ENCODE measurements at regions not wholly inside any gene's neighbourhood (a gene's known extent, or its start where the extent isn't known, plus 50 kb on each side); places are given as distances from the start of the nearest gene placed in this dataset.

DNA sequence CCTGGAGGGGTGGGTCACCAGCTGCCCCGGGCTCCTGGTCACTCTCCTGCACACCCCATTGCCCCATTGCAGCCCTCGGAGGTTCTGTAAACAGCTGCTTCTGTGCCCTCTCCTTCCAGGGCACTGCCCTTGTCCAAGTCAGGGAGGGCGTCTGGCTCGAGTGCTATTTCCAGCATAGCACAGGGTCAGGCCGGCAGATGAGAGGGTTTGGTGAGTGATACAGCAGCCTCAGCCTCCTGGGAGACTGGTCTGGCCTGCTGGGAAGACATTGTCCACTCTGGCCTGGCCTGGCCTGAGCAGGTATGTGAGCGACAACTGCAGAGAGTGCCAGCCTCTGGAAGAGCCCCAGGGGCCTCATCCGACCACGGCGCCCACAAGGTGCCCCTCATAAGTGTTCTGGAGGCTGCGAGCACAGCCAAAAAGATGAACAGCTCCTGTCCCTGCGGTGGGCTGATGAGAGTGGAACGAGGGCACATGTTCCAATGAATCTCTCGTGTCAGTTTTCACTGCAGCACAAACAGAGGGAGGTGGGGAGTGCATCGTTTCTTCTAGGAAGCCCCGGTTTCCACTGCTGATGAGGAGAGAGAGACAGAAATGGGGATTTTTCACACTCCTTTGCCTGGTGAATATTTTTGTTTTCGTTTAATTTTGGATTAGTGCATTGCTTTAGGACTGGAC lies 105.8 kb upstream of the SDK2 start:
- H3K27ac ChIP-seq: no peak overlapping the region
- H3K36me3 ChIP-seq: no peaks in the 10 kb centered on the region
- intact Hi-C loops (cut with DNase I; ENCODE audit: low total_unique reads): no loop called here
- TF ChIP-seq POLR2A (IDR thresholded peaks at IDR 0.05): no peak
- TF ChIP-seq, protein P1, sequence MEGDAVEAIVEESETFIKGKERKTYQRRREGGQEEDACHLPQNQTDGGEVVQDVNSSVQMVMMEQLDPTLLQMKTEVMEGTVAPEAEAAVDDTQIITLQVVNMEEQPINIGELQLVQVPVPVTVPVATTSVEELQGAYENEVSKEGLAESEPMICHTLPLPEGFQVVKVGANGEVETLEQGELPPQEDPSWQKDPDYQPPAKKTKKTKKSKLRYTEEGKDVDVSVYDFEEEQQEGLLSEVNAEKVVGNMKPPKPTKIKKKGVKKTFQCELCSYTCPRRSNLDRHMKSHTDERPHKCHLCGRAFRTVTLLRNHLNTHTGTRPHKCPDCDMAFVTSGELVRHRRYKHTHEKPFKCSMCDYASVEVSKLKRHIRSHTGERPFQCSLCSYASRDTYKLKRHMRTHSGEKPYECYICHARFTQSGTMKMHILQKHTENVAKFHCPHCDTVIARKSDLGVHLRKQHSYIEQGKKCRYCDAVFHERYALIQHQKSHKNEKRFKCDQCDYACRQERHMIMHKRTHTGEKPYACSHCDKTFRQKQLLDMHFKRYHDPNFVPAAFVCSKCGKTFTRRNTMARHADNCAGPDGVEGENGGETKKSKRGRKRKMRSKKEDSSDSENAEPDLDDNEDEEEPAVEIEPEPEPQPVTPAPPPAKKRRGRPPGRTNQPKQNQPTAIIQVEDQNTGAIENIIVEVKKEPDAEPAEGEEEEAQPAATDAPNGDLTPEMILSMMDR (IDR thresholded peaks at IDR 0.05): no peak
- no peaks in the 10 kb centered on the region for H3K27me3 ChIP-seq
- no peaks in the 10 kb centered on the region for H3K4me1 ChIP-seq
- no peak overlapping the region for H3K4me3 ChIP-seq
- H3K9me3 ChIP-seq: no peaks in the 10 kb centered on the region
- no peak for DNase-seq

DNA sequence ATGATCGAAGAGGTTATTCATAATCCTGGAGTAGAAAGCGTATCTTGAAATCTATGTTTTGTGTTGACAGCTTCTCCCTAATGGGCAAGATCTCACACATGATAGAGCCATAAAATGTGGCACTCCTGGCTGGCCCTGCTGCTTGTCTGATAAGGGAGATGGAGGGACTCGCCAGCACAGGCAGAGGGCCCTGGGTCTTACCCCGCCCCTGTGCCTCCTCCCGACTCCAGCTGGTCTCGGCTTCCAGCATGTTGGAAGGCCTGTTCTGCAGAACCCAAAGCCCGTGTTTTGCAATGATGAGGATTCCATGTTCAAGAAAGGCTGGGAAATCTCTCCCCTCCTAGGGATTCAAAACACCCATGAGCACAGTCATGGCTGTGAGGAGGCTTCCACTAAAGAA lies 106.7 kb upstream of the SDK2 start:
- intact Hi-C loops (cut with DNase I; ENCODE audit: low total_unique reads): no loop called here
- H3K36me3 ChIP-seq: no peaks in the 10 kb centered on the region
- H3K4me3 ChIP-seq: no peak overlapping the region
- no peaks in the 10 kb centered on the region for H3K27me3 ChIP-seq
- TF ChIP-seq POLR2A (IDR thresholded peaks at IDR 0.05): no peak
- TF ChIP-seq, protein P1 (IDR thresholded peaks at IDR 0.05): no peak
- H3K4me1 ChIP-seq: no peaks in the 10 kb centered on the region
- no peak overlapping the region for H3K27ac ChIP-seq
- H3K9me3 ChIP-seq: no peaks in the 10 kb centered on the region
- DNase-seq: no peak

DNA sequence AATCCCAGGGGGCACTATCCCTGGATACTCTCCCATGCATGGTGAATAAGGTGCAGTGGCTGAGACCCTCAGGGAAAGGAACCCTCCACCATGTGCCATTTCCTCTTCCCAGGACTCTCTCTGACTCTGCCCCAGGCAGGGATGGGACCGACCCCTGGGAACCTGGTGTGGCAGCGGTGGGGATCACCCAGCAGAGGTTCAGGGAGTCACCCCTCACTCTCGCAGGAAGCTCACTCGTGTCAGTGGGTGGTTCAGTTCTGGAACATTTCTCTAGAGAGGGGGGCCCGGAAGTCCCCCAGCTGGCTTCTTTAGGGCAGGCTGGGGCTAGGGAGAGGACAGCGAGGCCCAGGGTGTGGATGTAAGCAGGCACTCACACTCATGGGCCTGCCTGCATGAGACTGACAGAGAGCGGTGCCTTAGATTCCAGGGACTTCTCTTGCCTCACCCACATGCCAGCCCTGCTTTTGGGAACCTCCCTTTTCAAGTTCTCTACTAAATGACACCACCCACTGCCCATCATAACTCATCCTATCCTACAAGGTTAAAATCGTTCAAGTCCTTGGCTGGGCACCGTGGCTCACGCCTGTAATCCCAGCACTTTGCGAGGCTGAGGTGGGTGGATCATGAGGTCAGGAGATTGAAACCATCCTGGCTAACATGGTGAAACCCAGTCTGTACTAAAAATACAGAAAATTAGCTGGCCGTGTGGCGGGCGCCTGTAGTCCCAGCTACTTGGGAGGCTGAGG lies 109.7 kb upstream of the SDK2 start:
- intact Hi-C loops (cut with DNase I; ENCODE audit: low total_unique reads): no loop called here
- Histone ChIP-seq H3K4me3 (no peak overlapping the region), H3K27ac (no peak overlapping the region), H3K4me1 (no peaks in the 10 kb centered on the region), H3K27me3 (no peaks in the 10 kb centered on the region), H3K36me3 (no peaks in the 10 kb centered on the region), H3K9me3 (no peaks in the 10 kb centered on the region)
- DNase-seq: no peak
- TF ChIP-seq, protein P1 (IDR thresholded peaks at IDR 0.05): no peak
- no peak for TF ChIP-seq POLR2A (IDR thresholded peaks at IDR 0.05)

DNA sequence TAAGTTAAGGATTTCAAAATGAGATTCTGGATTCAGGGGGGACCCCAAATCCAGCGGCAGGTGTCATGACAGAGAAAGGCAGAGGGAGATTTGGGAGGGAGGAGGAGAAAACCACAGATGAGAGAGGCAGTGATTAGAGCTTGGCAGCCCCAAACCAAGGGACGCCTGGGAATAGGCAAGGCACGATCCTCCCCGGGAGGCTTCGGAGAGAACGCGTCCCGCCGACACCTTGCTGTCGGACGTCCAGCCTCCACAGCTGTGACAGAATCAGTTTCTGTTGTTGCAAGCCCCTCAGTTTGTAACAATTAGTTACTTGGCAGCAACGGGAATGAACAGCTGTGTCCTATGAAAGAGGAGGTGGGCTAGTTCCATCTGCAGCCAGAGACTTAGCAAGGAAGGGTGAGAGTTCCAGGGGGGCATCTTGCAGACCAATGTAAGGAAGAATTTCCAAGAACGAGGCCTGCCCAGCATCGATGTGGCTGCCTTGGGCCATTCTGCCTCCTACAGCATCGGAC lies 110.7 kb upstream of the SDK2 start:
- no peaks in the 10 kb centered on the region for H3K27me3 ChIP-seq
- H3K36me3 ChIP-seq: no peaks in the 10 kb centered on the region
- no peak overlapping the region for H3K27ac ChIP-seq
- no peaks in the 10 kb centered on the region for H3K9me3 ChIP-seq
- no peak for TF ChIP-seq POLR2A (IDR thresholded peaks at IDR 0.05)
- TF ChIP-seq, protein P1 (IDR thresholded peaks at IDR 0.05): no peak
- intact Hi-C loops (cut with DNase I; ENCODE audit: low total_unique reads): no loop called here
- H3K4me1 ChIP-seq: no peaks in the 10 kb centered on the region
- no peak for DNase-seq
- H3K4me3 ChIP-seq: no peak overlapping the region

DNA sequence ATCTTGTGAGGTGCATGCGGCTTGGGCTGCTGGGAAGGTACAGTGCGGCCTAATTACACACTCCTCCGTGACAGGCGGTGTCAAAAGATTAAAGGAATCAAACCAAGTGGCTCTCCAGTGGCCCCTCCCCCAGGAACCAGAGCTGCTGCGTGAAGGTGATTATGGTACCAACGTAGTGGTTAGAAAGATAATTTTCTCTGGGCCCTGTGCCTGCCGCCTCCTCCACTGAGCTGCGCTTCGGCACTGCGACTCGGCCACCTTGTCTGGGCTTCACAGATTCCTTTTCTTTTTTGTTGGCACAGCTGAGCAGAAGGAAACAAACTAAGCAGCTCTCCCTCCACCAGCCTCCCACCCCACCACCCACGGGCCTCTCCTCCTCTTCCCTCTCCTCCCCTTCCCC lies 113.2 kb upstream of the SDK2 start:
- H3K9me3 ChIP-seq: no peaks in the 10 kb centered on the region
- TF ChIP-seq, protein P1 (IDR thresholded peaks at IDR 0.05): no peak
- no peak for TF ChIP-seq POLR2A (IDR thresholded peaks at IDR 0.05)
- H3K27me3 ChIP-seq: no peaks in the 10 kb centered on the region
- no peaks in the 10 kb centered on the region for H3K36me3 ChIP-seq
- H3K4me1 ChIP-seq: no peaks in the 10 kb centered on the region
- no peak for DNase-seq
- intact Hi-C loops (cut with DNase I; ENCODE audit: low total_unique reads): no loop called here
- H3K4me3 ChIP-seq: no peak overlapping the region
- no peak overlapping the region for H3K27ac ChIP-seq

Data from uterus (tissue), 3 donors.